Fibroblast of lung (primary cell): ENCODE measurements at regions not wholly inside any gene's neighbourhood (a gene's known extent, or its start where the extent isn't known, plus 50 kb on each side); places are given as distances from the start of the nearest gene placed in this dataset.

Source experiments
- DNase-seq, 2 donors: peaks; one replicate each; pipeline versions ENCODE4 v3.0.0 to v3.0.0-alpha.2; 2010; ENCODE audit warnings: low read depth in 2 of 2
- H2AFZ ChIP-seq: 2 replicates; pipeline ENCODE4 v1.5.1; 2012; ENCODE audit warnings: low read length, control low read depth, inconsistent platforms
- H3K27ac ChIP-seq: 2 replicates; pipeline ENCODE4 v1.5.1; 2011; ENCODE audit warnings: low read length, control low read depth; ENCODE audit not compliant: insufficient read depth
- H3K27me3 ChIP-seq: 2 replicates; pipeline ENCODE4 v1.5.1; 2011; ENCODE audit warnings: mild to moderate bottlenecking, low read length; ENCODE audit not compliant: control insufficient read depth, insufficient read depth
- H3K36me3 ChIP-seq: 2 replicates; pipeline ENCODE4 v1.5.1; 2011; ENCODE audit warnings: low read length; ENCODE audit not compliant: control insufficient read depth, insufficient read depth
- H3K4me1 ChIP-seq: 2 replicates; pipeline ENCODE4 v1.5.1; 2011; ENCODE audit warnings: low read length; ENCODE audit not compliant: control insufficient read depth, insufficient read depth; ENCODE audit errors: extremely low read depth
- H3K4me2 ChIP-seq: 2 replicates; pipeline ENCODE4 v1.5.1; 2011; ENCODE audit warnings: low read length, control low read depth; ENCODE audit not compliant: insufficient read depth; ENCODE audit errors: extremely low read depth
- H3K4me3 ChIP-seq, 4 experiments: fragments of 200-600 bp in 1 of 4; sonication (generic) in 1 of 4; replicated peaks in 1 of 4; 2 replicates each; pipeline ENCODE4 v1.5.1; 2011 to 2016; ENCODE audit warnings: low read length in 4 of 4, low read depth in 3 of 4, mild to moderate bottlenecking in 3 of 4, control low read depth in 2 of 4, inconsistent platforms in 1 of 4, mixed read lengths in 1 of 4; ENCODE audit not compliant: insufficient read depth in 1 of 4; ENCODE audit errors: control extremely low read depth in 1 of 4
- H3K79me2 ChIP-seq: 2 replicates; pipeline ENCODE4 v1.5.1; 2012; ENCODE audit warnings: mild to moderate bottlenecking, low read length, inconsistent platforms; ENCODE audit not compliant: control insufficient read depth, insufficient read depth
- H3K9ac ChIP-seq: 2 replicates; pipeline ENCODE4 v1.5.1; 2011; ENCODE audit warnings: mild to moderate bottlenecking, low read length, control low read depth; ENCODE audit not compliant: insufficient read depth
- H3K9me3 ChIP-seq: 2 replicates; pipeline ENCODE4 v1.5.1; 2012; ENCODE audit warnings: low read depth, low read length; ENCODE audit not compliant: control insufficient read depth, insufficient read depth
- H4K20me1 ChIP-seq: 2 replicates; pipeline ENCODE4 v1.5.1; 2011; ENCODE audit warnings: low read length; ENCODE audit not compliant: control insufficient read depth, insufficient read depth; ENCODE audit errors: extremely low read depth
- CTCF ChIP-seq, 2 donors: IDR thresholded peaks in 1 of 2; conservative IDR thresholded peaks in 1 of 2; 1 replicate in 1 of 2; 2 replicates in 1 of 2; pipeline ENCODE4 v1.5.1; 2011 to 2012; ENCODE audit warnings: low read length in 2 of 2, control low read depth in 1 of 2, inconsistent platforms in 1 of 2, low read depth in 1 of 2, mild to moderate bottlenecking in 1 of 2
- EZH2 ChIP-seq: IDR thresholded peaks from 2 replicates; pipeline ENCODE4 v1.5.1; 2012; ENCODE audit warnings: low read length, control low read depth, mild to moderate bottlenecking; ENCODE audit errors: missing control alignments

DNA sequence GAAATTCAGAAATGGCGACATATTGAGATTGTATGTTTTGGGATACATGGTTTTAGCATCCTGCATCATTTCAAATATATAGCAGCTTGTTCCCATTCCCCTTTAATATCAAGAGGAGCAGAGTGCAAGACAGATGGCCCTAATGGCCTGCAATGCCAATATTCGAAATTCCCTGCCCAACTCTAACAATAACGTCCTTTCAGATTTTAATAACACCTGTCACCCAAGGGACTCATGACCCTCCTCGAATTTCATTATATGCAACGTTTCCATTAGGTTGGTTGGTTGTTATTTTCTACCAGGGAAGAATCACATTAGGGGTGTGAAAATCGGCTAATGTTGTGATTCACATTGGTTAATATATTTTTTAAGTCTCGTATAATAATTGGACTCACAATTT lies 170.0 kb downstream of the TNFSF13B start:
- Histone ChIP-seq H4K20me1 (no peaks in the 10 kb centered on the region), H3K4me3 (no peak overlapping the region), H2AFZ (no peak overlapping the region), H3K4me1 (no peaks in the 10 kb centered on the region), H3K36me3 (no peaks in the 10 kb centered on the region), H3K9me3 (no peaks in the 10 kb centered on the region), H3K9ac (no peak overlapping the region), H3K4me2 (no peak overlapping the region), H3K79me2 (no peaks in the 10 kb centered on the region), H3K27me3 (no peaks in the 10 kb centered on the region), H3K27ac (no peak overlapping the region)
- no peak for DNase-seq
- no peak for TF ChIP-seq EZH2
- no peak for TF ChIP-seq CTCF (conservative IDR thresholded peaks at IDR 0.05 in 1 of 2, IDR thresholded peaks at IDR 0.05 in 1 of 2; ENCODE audit: low read depth in 1 of 2, low read length in 2 of 2)

GRCh38 chr13:108444448-108444847 lies 174.9 kb downstream of the TNFSF13B start:
- no peak overlapping the region for H3K9ac ChIP-seq
- no peaks in the 10 kb centered on the region for H3K36me3 ChIP-seq
- no peak overlapping the region for H3K4me3 ChIP-seq
- no peaks in the 10 kb centered on the region for H3K79me2 ChIP-seq
- H4K20me1 ChIP-seq = no peaks in the 10 kb centered on the region
- no peak for DNase-seq
- no peak overlapping the region for H3K4me2 ChIP-seq
- no peak overlapping the region for H3K27ac ChIP-seq
- no peak overlapping the region for H2AFZ ChIP-seq
- no peaks in the 10 kb centered on the region for H3K27me3 ChIP-seq
- no peaks in the 10 kb centered on the region for H3K9me3 ChIP-seq
- H3K4me1 ChIP-seq = no peaks in the 10 kb centered on the region
- no peak for TF ChIP-seq EZH2
- no peak for TF ChIP-seq CTCF (conservative IDR thresholded peaks at IDR 0.05 in 1 of 2, IDR thresholded peaks at IDR 0.05 in 1 of 2; ENCODE audit: low read depth in 1 of 2, low read length in 2 of 2)

GRCh38 chr13:108448891-108449290 lies 179.4 kb downstream of the TNFSF13B start:
- Histone ChIP-seq H3K36me3 (no peaks in the 10 kb centered on the region), H3K27me3 (no peaks in the 10 kb centered on the region), H2AFZ (no peak overlapping the region), H4K20me1 (no peaks in the 10 kb centered on the region), H3K79me2 (no peaks in the 10 kb centered on the region), H3K9ac (no peak overlapping the region), H3K4me1 (no peaks in the 10 kb centered on the region), H3K4me3 (no peak overlapping the region), H3K27ac (no peak overlapping the region), H3K4me2 (no peak overlapping the region), H3K9me3 (no peaks in the 10 kb centered on the region)
- no peak for DNase-seq
- TF ChIP-seq EZH2 (no peak), CTCF (conservative IDR thresholded peaks at IDR 0.05 in 1 of 2, IDR thresholded peaks at IDR 0.05 in 1 of 2; ENCODE audit: low read depth in 1 of 2, low read length in 2 of 2) (no peak)
